Neuron (in vitro differentiated cells): ENCODE measurements at regions not wholly inside any gene's neighbourhood (a gene's known extent, or its start where the extent isn't known, plus 50 kb on each side); places are given as distances from the start of the nearest gene placed in this dataset.

Source experiments
- H2AFZ ChIP-seq: one replicate; pipeline ENCODE4 v1.6.1; 2013; ENCODE audit warnings: low read depth, mild to moderate bottlenecking, inconsistent platforms, low read length, moderate library complexity
- H3K27me3 ChIP-seq: one replicate; pipeline ENCODE4 v1.6.1; 2013; ENCODE audit warnings: low read length; ENCODE audit not compliant: insufficient read depth
- H3K36me3 ChIP-seq: one replicate; pipeline ENCODE4 v1.6.1; 2013; ENCODE audit warnings: low read length; ENCODE audit not compliant: insufficient read depth
- H3K4me1 ChIP-seq: one replicate; pipeline ENCODE4 v1.6.1; 2013; ENCODE audit warnings: low read length; ENCODE audit not compliant: insufficient read depth
- H3K4me3 ChIP-seq: 2 replicates; pipeline ENCODE4 v1.5.1; 2013; ENCODE audit warnings: mild to moderate bottlenecking, low read length, moderate library complexity
- H3K9me3 ChIP-seq: one replicate; pipeline ENCODE4 v1.6.1; 2013; ENCODE audit warnings: low read length

GRCh38 chr5:72656756-72657513 is 149.7 kb upstream of the ZNF366 start:
- H3K27me3 ChIP-seq = no peaks in the 10 kb centered on the region
- no peak overlapping the region for H2AFZ ChIP-seq
- no peaks in the 10 kb centered on the region for H3K9me3 ChIP-seq
- H3K4me3 ChIP-seq = no peak overlapping the region
- no peaks in the 10 kb centered on the region for H3K36me3 ChIP-seq
- H3K4me1 ChIP-seq = peaks cover 24% of the 10 kb centered on the region

GRCh38 chr5:72656331-72656730 is 149.1 kb upstream of the ZNF366 start:
- H3K4me3 ChIP-seq = no peak overlapping the region
- peaks cover 24% of the 10 kb centered on the region for H3K4me1 ChIP-seq
- no peaks in the 10 kb centered on the region for H3K27me3 ChIP-seq
- H3K36me3 ChIP-seq = no peaks in the 10 kb centered on the region
- no peaks in the 10 kb centered on the region for H3K9me3 ChIP-seq
- no peak overlapping the region for H2AFZ ChIP-seq

- Histone ChIP-seq H3K27me3 (no peaks in the 10 kb centered on the region), H2AFZ (no peak overlapping the region), H3K9me3 (no peaks in the 10 kb centered on the region), H3K4me3 (no peak overlapping the region), H3K4me1 (peaks cover 30% of the 10 kb centered on the region), H3K36me3 (no peaks in the 10 kb centered on the region)
These were observed 147.0 kb upstream of the ZNF366 start for GRCh38 chr5:72654231-72654630.

GRCh38 chr5:72653586-72653985 is 146.4 kb upstream of the ZNF366 start:
- no peaks in the 10 kb centered on the region for H3K36me3 ChIP-seq
- H3K4me1 ChIP-seq = peaks cover 37% of the 10 kb centered on the region
- no peaks in the 10 kb centered on the region for H3K27me3 ChIP-seq
- no peak overlapping the region for H3K4me3 ChIP-seq
- H3K9me3 ChIP-seq = no peaks in the 10 kb centered on the region
- H2AFZ ChIP-seq = no peak overlapping the region

GRCh38 chr5:72651779-72652178 is 144.6 kb upstream of the ZNF366 start:
- H3K4me1 ChIP-seq = peaks cover 54% of the 10 kb centered on the region

GRCh38 chr5:72651109-72651508 is 143.9 kb upstream of the ZNF366 start:
- Histone ChIP-seq H3K4me3 (no peak overlapping the region), H2AFZ (no peak overlapping the region), H3K36me3 (no peaks in the 10 kb centered on the region), H3K27me3 (no peaks in the 10 kb centered on the region), H3K4me1 (peaks cover 49% of the 10 kb centered on the region), H3K9me3 (no peaks in the 10 kb centered on the region)

More at GRCh38 chr5:72651779-72652178, 144.6 kb upstream of the ZNF366 start:
- Histone ChIP-seq H3K9me3 (no peaks in the 10 kb centered on the region), H3K4me3 (no peak overlapping the region), H2AFZ (no peak overlapping the region), H3K27me3 (no peaks in the 10 kb centered on the region), H3K36me3 (no peaks in the 10 kb centered on the region)

GRCh38 chr5:72649449-72649848 is 142.2 kb upstream of the ZNF366 start:
- peaks cover 41% of the 10 kb centered on the region for H3K4me1 ChIP-seq
- H3K4me3 ChIP-seq = no peak overlapping the region
- no peaks in the 10 kb centered on the region for H3K27me3 ChIP-seq
- no peaks in the 10 kb centered on the region for H3K36me3 ChIP-seq
- no peaks in the 10 kb centered on the region for H3K9me3 ChIP-seq
- H2AFZ ChIP-seq = peak overlapping the region; percentile 11

- Histone ChIP-seq H2AFZ (no peak overlapping the region), H3K36me3 (no peaks in the 10 kb centered on the region), H3K4me3 (no peak overlapping the region), H3K27me3 (no peaks in the 10 kb centered on the region), H3K4me1 (peaks cover 31% of the 10 kb centered on the region), H3K9me3 (no peaks in the 10 kb centered on the region)
These were observed 141.3 kb upstream of the ZNF366 start for GRCh38 chr5:72648480-72648879.

- Histone ChIP-seq H3K36me3 (no peaks in the 10 kb centered on the region), H3K4me1 (peaks cover 30% of the 10 kb centered on the region), H3K9me3 (no peaks in the 10 kb centered on the region), H2AFZ (no peak overlapping the region), H3K4me3 (no peak overlapping the region), H3K27me3 (no peaks in the 10 kb centered on the region)
These were observed 140.6 kb upstream of the ZNF366 start for GRCh38 chr5:72647806-72648205.

GRCh38 chr5:72646246-72646866 is 139.1 kb upstream of the ZNF366 start:
- Histone ChIP-seq H3K36me3 (no peaks in the 10 kb centered on the region), H3K4me3 (no peak overlapping the region), H3K27me3 (no peaks in the 10 kb centered on the region), H3K4me1 (peaks cover 30% of the 10 kb centered on the region), H3K9me3 (no peaks in the 10 kb centered on the region), H2AFZ (no peak overlapping the region)

- Histone ChIP-seq H3K4me1 (peaks cover 30% of the 10 kb centered on the region), H3K36me3 (no peaks in the 10 kb centered on the region), H3K9me3 (no peaks in the 10 kb centered on the region), H3K27me3 (no peaks in the 10 kb centered on the region), H3K4me3 (no peak overlapping the region), H2AFZ (no peak overlapping the region)
These were observed 138.0 kb upstream of the ZNF366 start for GRCh38 chr5:72645064-72645846.

- H3K9me3 ChIP-seq = no peaks in the 10 kb centered on the region
- H3K36me3 ChIP-seq = no peaks in the 10 kb centered on the region
- H3K4me1 ChIP-seq = peaks cover 24% of the 10 kb centered on the region
- no peaks in the 10 kb centered on the region for H3K27me3 ChIP-seq
- no peak overlapping the region for H2AFZ ChIP-seq
- no peak overlapping the region for H3K4me3 ChIP-seq
These were observed 137.1 kb upstream of the ZNF366 start for GRCh38 chr5:72644296-72644695.

- H3K27me3 ChIP-seq = no peaks in the 10 kb centered on the region
- no peaks in the 10 kb centered on the region for H3K9me3 ChIP-seq
- no peaks in the 10 kb centered on the region for H3K4me1 ChIP-seq
- H3K36me3 ChIP-seq = no peaks in the 10 kb centered on the region
- H3K4me3 ChIP-seq = no peak overlapping the region
- H2AFZ ChIP-seq = no peak overlapping the region
These were observed 134.0 kb upstream of the ZNF366 start for GRCh38 chr5:72641164-72641563.
